Peyer's patch (tissue), 4 donors: ENCODE measurements at regions not wholly inside any gene's neighbourhood (a gene's known extent, or its start where the extent isn't known, plus 50 kb on each side); places are given as distances from the start of the nearest gene placed in this dataset.

Experiments used
- CTCF ChIP-seq, 6 experiments: fragments of 450-650 bp in 4 of 6; fragments of 200-600 bp in 2 of 6; sonication (generic) in 1 of 6; IDR thresholded peaks; one replicate each; pipeline ENCODE4 v1.5.1; 2017 to 2019; ENCODE audit warnings: antibody characterized with exemption in 6 of 6, mild to moderate bottlenecking in 3 of 6, moderate library complexity in 1 of 6
- POLR2A ChIP-seq, 2 donors: fragments of 450-650 bp; IDR thresholded peaks; one replicate each; pipeline ENCODE4 v1.5.1; 2017; ENCODE audit warnings: antibody characterized with exemption in 2 of 2, mild to moderate bottlenecking in 2 of 2, moderate library complexity in 2 of 2

GRCh38 chr13:112208656-112209055, 141.7 kb downstream of the SOX1 start:
- no peak for TF ChIP-seq POLR2A (IDR thresholded peaks at IDR 0.05)
- TF ChIP-seq CTCF (IDR thresholded peaks at IDR 0.05): no peak
